Body of pancreas (tissue), 4 donors: ENCODE measurements at regions not wholly inside any gene's neighbourhood (a gene's known extent, or its start where the extent isn't known, plus 50 kb on each side); places are given as distances from the start of the nearest gene placed in this dataset.

Experiments used
- CTCF ChIP-seq, 7 experiments: fragments of 450-650 bp in 4 of 7; fragments of 200-600 bp in 3 of 7; sonication (generic) in 3 of 7; IDR thresholded peaks; one replicate each; pipeline ENCODE4 v1.5.1; 2016 to 2019; ENCODE audit warnings: antibody characterized with exemption in 7 of 7
- POLR2A ChIP-seq, 3 donors: fragments of 450-650 bp; IDR thresholded peaks; one replicate each; pipeline ENCODE4 v1.6.1; 2016; ENCODE audit warnings: antibody characterized with exemption in 3 of 3, mild to moderate bottlenecking in 2 of 3

- TF ChIP-seq POLR2A (IDR thresholded peaks at IDR 0.05) (no peak), CTCF (IDR thresholded peaks at IDR 0.05) (peak; percentile 22 to 60 (median 48))
Measured at GRCh38 chr2:225122583-225123486, 80.6 kb upstream of the DOCK10 start.
